ENCODE measurements at regions not wholly inside any gene's neighbourhood (a gene's known extent, or its start where the extent isn't known, plus 50 kb on each side); places are given as distances from the start of the nearest gene placed in this dataset.

- TF ChIP-seq ZBTB7A (IDR thresholded peaks at IDR 0.05; ENCODE audit: low read depth) (no peak), MAX (IDR thresholded peaks at IDR 0.05) (no peak), FOXM1 (IDR thresholded peaks at IDR 0.05; ENCODE audit: borderline replicate concordance, low read depth) (no peak)
Observed at GRCh38 chr3:76097589-76097969, 312.2 kb upstream of the ZNF717 start.

GRCh38 chr3:76099956-76100355 is 314.6 kb upstream of the ZNF717 start:
- TF ChIP-seq EGR1 (IDR thresholded peaks at IDR 0.05), result no peak
- TF ChIP-seq TEAD4 (IDR thresholded peaks at IDR 0.05), result no peak
- TF ChIP-seq CEBPB (IDR thresholded peaks at IDR 0.05), result no peak

- TF ChIP-seq CEBPB (IDR thresholded peaks at IDR 0.05), result no peak
- peak; percentile 60 for TF ChIP-seq RAD21 (IDR thresholded peaks at IDR 0.05; ENCODE audit: low read depth)
- no peak for TF ChIP-seq REST (IDR thresholded peaks at IDR 0.05; ENCODE audit: low read depth)
- TF ChIP-seq ZBTB7A (IDR thresholded peaks at IDR 0.05; ENCODE audit: low read depth), result no peak
- no peak for TF ChIP-seq USF1 (IDR thresholded peaks at IDR 0.05)
Observed at GRCh38 chr3:76107935-76108570, 322.7 kb upstream of the ZNF717 start.

- TF ChIP-seq MAX (IDR thresholded peaks at IDR 0.05) (no peak), YY1 (IDR thresholded peaks at IDR 0.05; ENCODE audit: low read depth) (no peak), TEAD4 (IDR thresholded peaks at IDR 0.05) (no peak), CREB1 (IDR thresholded peaks at IDR 0.05; ENCODE audit: low read depth) (no peak), EP300 (IDR thresholded peaks at IDR 0.05; ENCODE audit: borderline replicate concordance) (no peak), ZBTB7A (IDR thresholded peaks at IDR 0.05; ENCODE audit: low read depth) (no peak), REST (IDR thresholded peaks at IDR 0.05; ENCODE audit: low read depth) (no peak), EGR1 (IDR thresholded peaks at IDR 0.05) (no peak), CEBPB (IDR thresholded peaks at IDR 0.05) (no peak), TCF12 (IDR thresholded peaks at IDR 0.05; ENCODE audit: low read depth) (no peak), NFIC (IDR thresholded peaks at IDR 0.05) (no peak), FOXM1 (IDR thresholded peaks at IDR 0.05; ENCODE audit: borderline replicate concordance, low read depth) (no peak), RAD21 (IDR thresholded peaks at IDR 0.05; ENCODE audit: low read depth) (no peak), USF1 (IDR thresholded peaks at IDR 0.05) (no peak), TAF1 (IDR thresholded peaks at IDR 0.05; ENCODE audit: low read depth) (no peak)
Observed at GRCh38 chr3:76111808-76112207, 326.5 kb upstream of the ZNF717 start.

- TF ChIP-seq YY1 (IDR thresholded peaks at IDR 0.05; ENCODE audit: low read depth) (no peak), CREB1 (IDR thresholded peaks at IDR 0.05; ENCODE audit: low read depth) (no peak), NFIC (IDR thresholded peaks at IDR 0.05) (no peak), RAD21 (IDR thresholded peaks at IDR 0.05; ENCODE audit: low read depth) (no peak), TEAD4 (IDR thresholded peaks at IDR 0.05) (no peak), EP300 (IDR thresholded peaks at IDR 0.05; ENCODE audit: borderline replicate concordance) (no peak), CEBPB (IDR thresholded peaks at IDR 0.05) (no peak), MAX (IDR thresholded peaks at IDR 0.05) (no peak), USF1 (IDR thresholded peaks at IDR 0.05) (no peak), TAF1 (IDR thresholded peaks at IDR 0.05; ENCODE audit: low read depth) (no peak), TCF12 (IDR thresholded peaks at IDR 0.05; ENCODE audit: low read depth) (no peak), ZBTB7A (IDR thresholded peaks at IDR 0.05; ENCODE audit: low read depth) (no peak), FOXM1 (IDR thresholded peaks at IDR 0.05; ENCODE audit: borderline replicate concordance, low read depth) (no peak), EGR1 (IDR thresholded peaks at IDR 0.05) (no peak), REST (IDR thresholded peaks at IDR 0.05; ENCODE audit: low read depth) (no peak)
Observed at GRCh38 chr3:76122007-76122406, 336.7 kb upstream of the ZNF717 start.
